Right lobe of liver (tissue), 6 donors: ENCODE measurements at regions not wholly inside any gene's neighbourhood (a gene's known extent, or its start where the extent isn't known, plus 50 kb on each side); places are given as distances from the start of the nearest gene placed in this dataset.

Experiments
- ATAC-seq, 4 donors: fragments of 200-7000 bp; cut with Tn5 transposase; one replicate each; pipeline ENCODE4 v1.9.1; 2020; ENCODE audit warnings: mild to moderate bottlenecking in 4 of 4, moderate library complexity in 4 of 4
- DNase-seq, 3 donors: peaks; one replicate each; pipeline ENCODE4 v3.0.0-alpha.2; 2020
- H3K27ac ChIP-seq, 3 donors: fragments of 200-600 bp; one replicate each; pipeline ENCODE4 v1.8.0; 2022
- H3K27me3 ChIP-seq, 2 donors: fragments of 200-600 bp; one replicate each; pipeline ENCODE4 v1.8.0; 2022
- H3K36me3 ChIP-seq, 4 donors: fragments of 200-600 bp; sonication (generic) in 1 of 4; one replicate each; pipeline versions ENCODE4 v1.5.1 to v1.8.0; 2017 to 2022; ENCODE audit warnings: control low read depth in 1 of 4
- H3K4me1 ChIP-seq, 4 donors: fragments of 200-600 bp; sonication (generic) in 1 of 4; one replicate each; pipeline versions ENCODE4 v1.5.1 to v1.8.0; 2017 to 2022; ENCODE audit warnings: control low read depth in 1 of 4
- H3K4me3 ChIP-seq, 3 donors: fragments of 200-600 bp; one replicate each; pipeline ENCODE4 v1.8.0; 2022
- H3K9me3 ChIP-seq, 4 donors: fragments of 200-600 bp; sonication (generic) in 1 of 4; one replicate each; pipeline versions ENCODE4 v1.5.1 to v1.8.0; 2017 to 2022; ENCODE audit warnings: control low read depth in 1 of 4
- POLR2A ChIP-seq: fragments of 450-650 bp; IDR thresholded peaks from one replicate; pipeline ENCODE4 v1.6.1; 2017; ENCODE audit warnings: antibody characterized with exemption, mild to moderate bottlenecking
- WGBS: methylation state at CpG from one replicate; pipeline ENCODE4 v1.1.6; 2018; ENCODE audit warnings: low coverage, low lambda C conversion rate; ENCODE audit not compliant: insufficient coverage; ENCODE audit errors: missing lambda C conversion rate; 5-methylcytosine and 5-hydroxymethylcytosine counted together
- intact Hi-C, 2 donors: fragments of 100-400 bp; cut with DNase I; formaldehyde crosslinking; loops; one replicate each; pipeline versions ENCODE4 v1.11.2 to v1.14.1; 2022
- TF ChIP-seq, protein P1 (sequence below), 4 donors: fragments of 200-600 bp in 3 of 4; fragments of 450-650 bp in 1 of 4; IDR thresholded peaks; one replicate each; pipeline versions ENCODE4 v1.5.1 to v1.8.0; 2016 to 2022; ENCODE audit warnings: antibody characterized with exemption in 4 of 4, mild to moderate bottlenecking in 2 of 4
- donor health status: DM: no; HTN: yes; CAD: no.
- donor health status: DM: no; HTN: no; CAD: no.
- donor health status: DM: no; HTN: no; CAD: no.
- donor health status: DM: no; HTN: yes; CAD: no.
- donor health status: DM: no; HTN: yes; CAD: no.

DNA sequence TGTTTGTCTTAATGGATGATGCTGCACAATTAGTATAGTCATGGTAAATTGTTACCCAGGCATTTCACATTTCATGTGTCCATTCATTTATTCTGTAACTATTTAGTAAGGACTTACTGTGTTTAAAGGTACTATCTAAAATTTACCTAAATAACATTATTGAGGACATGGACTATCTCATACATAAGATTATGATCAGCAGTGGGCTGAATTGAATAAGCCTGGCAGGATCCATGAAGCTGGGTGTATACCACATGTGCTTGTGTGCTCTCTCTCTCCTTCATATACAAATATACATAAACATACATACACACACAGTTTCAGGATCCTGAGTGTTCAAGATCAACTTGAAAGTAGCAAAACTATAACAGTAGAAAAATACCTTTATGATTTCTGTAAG, 595.4 kb downstream of the EPM2A start:
- intact Hi-C loops: no loop called here
- Histone ChIP-seq H3K4me1 (peaks cover 0 to 13% (median 0%) of the 10 kb centered on the region in 4 donors), H3K4me3 (no peak overlapping the region), H3K36me3 (no peaks in the 10 kb centered on the region), H3K27ac (no peak overlapping the region), H3K27me3 (no peaks in the 10 kb centered on the region), H3K9me3 (no peaks in the 10 kb centered on the region)
- no peak for DNase-seq
- TF ChIP-seq, protein P1, sequence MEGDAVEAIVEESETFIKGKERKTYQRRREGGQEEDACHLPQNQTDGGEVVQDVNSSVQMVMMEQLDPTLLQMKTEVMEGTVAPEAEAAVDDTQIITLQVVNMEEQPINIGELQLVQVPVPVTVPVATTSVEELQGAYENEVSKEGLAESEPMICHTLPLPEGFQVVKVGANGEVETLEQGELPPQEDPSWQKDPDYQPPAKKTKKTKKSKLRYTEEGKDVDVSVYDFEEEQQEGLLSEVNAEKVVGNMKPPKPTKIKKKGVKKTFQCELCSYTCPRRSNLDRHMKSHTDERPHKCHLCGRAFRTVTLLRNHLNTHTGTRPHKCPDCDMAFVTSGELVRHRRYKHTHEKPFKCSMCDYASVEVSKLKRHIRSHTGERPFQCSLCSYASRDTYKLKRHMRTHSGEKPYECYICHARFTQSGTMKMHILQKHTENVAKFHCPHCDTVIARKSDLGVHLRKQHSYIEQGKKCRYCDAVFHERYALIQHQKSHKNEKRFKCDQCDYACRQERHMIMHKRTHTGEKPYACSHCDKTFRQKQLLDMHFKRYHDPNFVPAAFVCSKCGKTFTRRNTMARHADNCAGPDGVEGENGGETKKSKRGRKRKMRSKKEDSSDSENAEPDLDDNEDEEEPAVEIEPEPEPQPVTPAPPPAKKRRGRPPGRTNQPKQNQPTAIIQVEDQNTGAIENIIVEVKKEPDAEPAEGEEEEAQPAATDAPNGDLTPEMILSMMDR (IDR thresholded peaks at IDR 0.05): no peak
- TF ChIP-seq POLR2A: no peak
- ATAC-seq: no peak

DNA sequence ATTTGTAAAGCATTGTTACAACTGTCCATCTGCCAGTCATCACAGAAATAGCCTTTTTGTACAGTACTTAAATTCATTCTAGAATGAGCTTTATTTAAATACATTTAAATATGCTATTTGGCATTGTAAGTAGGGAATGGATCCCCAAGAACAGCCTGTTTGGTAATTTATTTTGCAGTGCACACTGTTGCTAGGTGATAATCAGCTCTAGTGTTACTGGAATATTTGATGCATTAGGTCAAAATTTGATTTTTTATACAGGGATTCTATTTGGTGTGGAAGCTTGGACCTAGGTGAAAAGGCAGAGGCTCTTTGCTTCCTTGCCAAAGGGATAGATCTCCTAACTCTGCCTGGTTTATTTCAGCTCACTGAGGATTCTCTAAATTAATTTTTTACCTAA, 593.7 kb downstream of the EPM2A start:
- TF ChIP-seq POLR2A: no peak
- TF ChIP-seq, protein P1 (IDR thresholded peaks at IDR 0.05): no peak
- ATAC-seq (no peak), DNase-seq (no peak)
- Histone ChIP-seq H3K27ac (no peak overlapping the region), H3K4me1 (peaks cover 0 to 13% (median 0%) of the 10 kb centered on the region in 4 donors), H3K36me3 (no peaks in the 10 kb centered on the region), H3K9me3 (no peaks in the 10 kb centered on the region), H3K4me3 (no peak overlapping the region), H3K27me3 (no peaks in the 10 kb centered on the region)
- intact Hi-C loops: no loop called here

DNA sequence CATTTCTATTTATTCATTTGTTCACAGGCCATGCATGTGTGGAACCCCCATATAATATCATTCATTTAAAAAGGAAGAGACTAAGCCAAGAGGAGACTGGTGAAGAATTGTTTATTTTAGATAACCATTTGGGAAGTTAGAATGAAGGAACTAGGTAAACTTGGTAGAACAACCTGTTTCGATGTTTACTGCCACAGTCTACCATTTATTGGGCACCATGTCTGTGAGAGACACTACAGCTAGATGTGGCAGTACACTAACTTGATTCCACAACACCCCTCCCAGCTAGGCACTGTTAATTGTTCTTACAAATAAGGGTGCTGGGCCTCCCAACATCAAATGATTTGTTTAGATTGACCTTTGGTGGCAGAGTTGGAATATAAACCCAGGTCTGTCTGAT, 592.4 kb downstream of the EPM2A start:
- H3K27me3 ChIP-seq: no peaks in the 10 kb centered on the region
- 50% methylated on average over 1 of the region's 1 CpG for WGBS
- H3K36me3 ChIP-seq: no peaks in the 10 kb centered on the region
- TF ChIP-seq, protein P1 (IDR thresholded peaks at IDR 0.05): no peak
- TF ChIP-seq POLR2A: no peak
- DNase-seq (no peak), ATAC-seq (no peak)
- H3K9me3 ChIP-seq: no peaks in the 10 kb centered on the region
- H3K4me1 ChIP-seq: peaks cover 0 to 13% (median 0%) of the 10 kb centered on the region in 4 donors
- intact Hi-C loops: no loop called here
- H3K27ac ChIP-seq: no peak overlapping the region
- no peak overlapping the region for H3K4me3 ChIP-seq

DNA sequence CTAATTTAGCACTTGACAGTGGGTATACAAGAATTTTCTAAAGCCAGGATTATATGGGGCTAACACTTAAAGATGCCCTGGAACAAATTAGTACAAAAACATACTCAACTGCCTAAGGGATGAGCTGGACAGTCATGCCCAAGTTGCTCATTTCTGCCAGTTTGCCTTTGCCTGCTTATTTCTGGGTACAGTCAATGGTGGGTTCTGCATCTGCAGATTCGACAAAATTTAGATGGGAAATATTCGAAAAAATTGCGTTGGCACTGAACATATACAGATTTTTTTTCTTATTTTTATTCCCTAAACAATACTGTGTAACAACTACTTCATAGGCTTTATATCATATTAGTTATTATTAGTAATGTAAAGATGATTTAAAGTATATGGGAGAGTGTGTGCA, 591.9 kb downstream of the EPM2A start:
- peaks cover 0 to 13% (median 0%) of the 10 kb centered on the region in 4 donors for H3K4me1 ChIP-seq
- no peaks in the 10 kb centered on the region for H3K27me3 ChIP-seq
- H3K27ac ChIP-seq: no peak overlapping the region
- TF ChIP-seq, protein P1 (IDR thresholded peaks at IDR 0.05): no peak
- no peak for TF ChIP-seq POLR2A
- no peak for DNase-seq
- no peak for ATAC-seq
- intact Hi-C loops: no loop called here
- H3K9me3 ChIP-seq: no peaks in the 10 kb centered on the region
- WGBS: 82% methylated on average over 3 of the region's 3 CpGs
- H3K36me3 ChIP-seq: no peaks in the 10 kb centered on the region
- no peak overlapping the region for H3K4me3 ChIP-seq

DNA sequence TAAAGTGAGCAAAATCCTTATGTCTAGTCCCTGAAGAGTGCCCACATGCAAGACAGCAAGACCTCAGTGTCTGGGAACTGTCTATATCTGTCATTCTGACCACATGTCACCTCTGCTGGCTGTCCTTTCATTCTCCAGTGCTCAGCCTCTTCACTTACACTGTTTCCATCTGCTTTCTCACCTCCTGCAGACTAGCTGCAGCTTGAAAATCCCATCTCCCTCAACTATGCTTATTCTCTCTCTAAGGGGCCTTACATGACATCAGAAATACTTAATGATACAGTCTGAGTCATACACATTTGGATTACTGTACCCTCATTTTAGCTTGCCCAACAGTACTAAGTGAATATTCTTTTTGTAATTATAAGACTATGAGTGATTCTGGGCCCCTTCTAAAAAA, 587.8 kb downstream of the EPM2A start:
- intact Hi-C loops: no loop called here
- Histone ChIP-seq H3K27ac (no peak overlapping the region), H3K9me3 (no peaks in the 10 kb centered on the region), H3K4me1 (no peaks in the 10 kb centered on the region), H3K27me3 (no peaks in the 10 kb centered on the region), H3K4me3 (no peak overlapping the region), H3K36me3 (no peaks in the 10 kb centered on the region)
- ATAC-seq (no peak), DNase-seq (no peak)
- no peak for TF ChIP-seq POLR2A
- TF ChIP-seq, protein P1 (IDR thresholded peaks at IDR 0.05): no peak
